ENCODE measurements at regions not wholly inside any gene's neighbourhood (a gene's known extent, or its start where the extent isn't known, plus 50 kb on each side); places are given as distances from the start of the nearest gene placed in this dataset.

DNA sequence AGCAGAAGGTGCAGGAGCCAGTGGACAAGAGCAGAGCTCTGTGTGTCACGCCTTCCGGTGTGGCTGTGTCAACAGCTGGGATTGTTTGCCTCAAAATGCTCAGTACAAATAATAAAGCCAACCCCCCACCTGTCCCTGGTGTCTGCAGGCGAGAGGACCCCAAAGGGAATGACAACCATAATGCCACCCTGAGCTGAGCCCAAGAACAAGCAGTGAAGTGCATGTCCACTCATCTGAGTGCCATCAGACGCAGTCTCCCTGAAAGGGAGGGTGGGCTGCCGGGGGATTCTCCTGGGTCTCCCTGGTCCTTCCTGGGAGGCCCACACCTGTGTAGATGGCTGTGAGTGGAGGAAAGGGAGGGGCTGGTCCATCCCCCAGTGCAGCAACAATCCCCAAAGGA lies 328.8 kb upstream of the IRX1 start:
- TF ChIP-seq NFRKB (IDR thresholded peaks at IDR 0.05) (no peak), PKNOX1 (IDR thresholded peaks at IDR 0.05) (no peak), ZNF384 (IDR thresholded peaks at IDR 0.05) (no peak), CTBP1 (IDR thresholded peaks at IDR 0.05; ENCODE audit: borderline replicate concordance) (no peak), SUZ12 (IDR thresholded peaks at IDR 0.05) (no peak), FOXM1 (IDR thresholded peaks at IDR 0.05; ENCODE audit: borderline replicate concordance) (no peak), ELF4 (IDR thresholded peaks at IDR 0.05) (no peak), SP1 (IDR thresholded peaks at IDR 0.05) (no peak), L3MBTL2 (conservative IDR thresholded peaks at IDR 0.05) (no peak), TARDBP (IDR thresholded peaks at IDR 0.05) (no peak), FOXA1 (IDR thresholded peaks at IDR 0.05) (no peak), FOXK2 (IDR thresholded peaks at IDR 0.05) (no peak), BHLHE40 (IDR thresholded peaks at IDR 0.05; ENCODE audit: borderline replicate concordance) (no peak), HDGF (IDR thresholded peaks at IDR 0.05; ENCODE audit: borderline replicate concordance) (no peak)

Measured in HEK293T (cell line).